ENCODE measurements at regions not wholly inside any gene's neighbourhood (a gene's known extent, or its start where the extent isn't known, plus 50 kb on each side); places are given as distances from the start of the nearest gene placed in this dataset.

DNA sequence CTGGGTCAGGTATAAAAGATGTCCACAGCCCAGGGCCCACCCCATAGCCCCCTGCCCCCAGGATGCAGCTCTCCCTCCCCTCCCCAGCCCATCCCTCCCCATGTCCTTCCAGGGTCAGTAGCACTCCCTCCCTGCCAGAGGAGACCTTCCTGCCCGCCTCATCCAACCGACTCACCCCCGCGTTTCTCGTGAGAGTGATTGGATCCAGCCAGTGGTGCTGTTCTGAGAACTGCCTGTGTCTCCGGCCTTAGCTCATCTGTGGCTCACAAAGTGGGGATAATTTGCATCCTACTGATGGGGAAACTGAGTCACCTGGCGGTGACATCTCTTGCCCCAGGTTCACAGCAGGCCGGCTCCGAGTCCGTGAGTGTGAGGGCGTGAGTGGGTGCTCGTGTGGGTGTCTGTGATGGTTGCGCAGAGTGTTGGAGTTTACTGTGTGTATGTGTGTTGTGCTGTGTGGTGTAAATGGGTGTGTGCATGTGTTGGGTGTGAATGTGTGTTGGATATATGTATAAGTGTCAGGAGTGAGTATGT, 90.7 kb upstream of the GSE1 start:
- TF ChIP-seq, protein P1, sequence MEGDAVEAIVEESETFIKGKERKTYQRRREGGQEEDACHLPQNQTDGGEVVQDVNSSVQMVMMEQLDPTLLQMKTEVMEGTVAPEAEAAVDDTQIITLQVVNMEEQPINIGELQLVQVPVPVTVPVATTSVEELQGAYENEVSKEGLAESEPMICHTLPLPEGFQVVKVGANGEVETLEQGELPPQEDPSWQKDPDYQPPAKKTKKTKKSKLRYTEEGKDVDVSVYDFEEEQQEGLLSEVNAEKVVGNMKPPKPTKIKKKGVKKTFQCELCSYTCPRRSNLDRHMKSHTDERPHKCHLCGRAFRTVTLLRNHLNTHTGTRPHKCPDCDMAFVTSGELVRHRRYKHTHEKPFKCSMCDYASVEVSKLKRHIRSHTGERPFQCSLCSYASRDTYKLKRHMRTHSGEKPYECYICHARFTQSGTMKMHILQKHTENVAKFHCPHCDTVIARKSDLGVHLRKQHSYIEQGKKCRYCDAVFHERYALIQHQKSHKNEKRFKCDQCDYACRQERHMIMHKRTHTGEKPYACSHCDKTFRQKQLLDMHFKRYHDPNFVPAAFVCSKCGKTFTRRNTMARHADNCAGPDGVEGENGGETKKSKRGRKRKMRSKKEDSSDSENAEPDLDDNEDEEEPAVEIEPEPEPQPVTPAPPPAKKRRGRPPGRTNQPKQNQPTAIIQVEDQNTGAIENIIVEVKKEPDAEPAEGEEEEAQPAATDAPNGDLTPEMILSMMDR (optimal IDR thresholded peaks at IDR 0.05 in 1 of 3, IDR thresholded peaks at IDR 0.05 in 1 of 3, conservative IDR thresholded peaks at IDR 0.05 in 1 of 3; ENCODE audit: extremely low read depth in 1 of 3, insufficient read depth in 2 of 3, low read length in 3 of 3) = no peak
- TF ChIP-seq EZH2 (IDR thresholded peaks at IDR 0.05; ENCODE audit: low read length) = no peak
